Muscle layer of colon (tissue), 2 donors: ENCODE measurements at regions not wholly inside any gene's neighbourhood (a gene's known extent, or its start where the extent isn't known, plus 50 kb on each side); places are given as distances from the start of the nearest gene placed in this dataset.

Experiments used
- H3K27ac ChIP-seq: one replicate; pipeline ENCODE4 v1.7.0; 2013; ENCODE audit warnings: low read depth, mild to moderate bottlenecking, low read length, moderate library complexity
- H3K27me3 ChIP-seq, 2 donors: one replicate each; pipeline ENCODE4 v1.7.0; 2013; ENCODE audit warnings: low read length in 2 of 2, mild to moderate bottlenecking in 2 of 2; ENCODE audit not compliant: insufficient read depth in 2 of 2, control insufficient read depth in 1 of 2
- H3K36me3 ChIP-seq: one replicate; pipeline ENCODE4 v1.7.0; 2013; ENCODE audit warnings: mild to moderate bottlenecking, low read length; ENCODE audit not compliant: insufficient read depth
- H3K4me1 ChIP-seq: one replicate; pipeline ENCODE4 v1.7.0; 2013; ENCODE audit warnings: mild to moderate bottlenecking, low read length; ENCODE audit not compliant: insufficient read depth
- H3K4me3 ChIP-seq, 2 donors: one replicate each; pipeline ENCODE4 v1.7.0; 2013; ENCODE audit warnings: low read length in 2 of 2, low read depth in 1 of 2, mild to moderate bottlenecking in 1 of 2, moderate library complexity in 1 of 2
- H3K9ac ChIP-seq: one replicate; pipeline ENCODE4 v1.7.0; 2013; ENCODE audit warnings: low read length
- H3K9me3 ChIP-seq: one replicate; pipeline ENCODE4 v1.7.0; 2013; ENCODE audit warnings: mild to moderate bottlenecking, low read length
- donor health status: abdominal sarcoma.
- donor health status: Adenocarcinoma of cecum.

- Histone ChIP-seq H3K4me3 (no peak overlapping the region), H3K9ac (no peak overlapping the region), H3K4me1 (no peaks in the 10 kb centered on the region), H3K9me3 (no peaks in the 10 kb centered on the region), H3K36me3 (no peaks in the 10 kb centered on the region), H3K27ac (no peak overlapping the region), H3K27me3 (no peaks in the 10 kb centered on the region)
Observed at GRCh38 chr15:97425596-97425995, 534.9 kb upstream of the ARRDC4 start.

GRCh38 chr15:97443101-97443500 lies 517.4 kb upstream of the ARRDC4 start:
- Histone ChIP-seq H3K27me3 (no peaks in the 10 kb centered on the region), H3K4me3 (no peak overlapping the region), H3K9ac (no peak overlapping the region), H3K36me3 (no peaks in the 10 kb centered on the region), H3K27ac (no peak overlapping the region), H3K9me3 (no peaks in the 10 kb centered on the region), H3K4me1 (no peaks in the 10 kb centered on the region)

GRCh38 chr15:97446138-97446537 lies 514.4 kb upstream of the ARRDC4 start:
- Histone ChIP-seq H3K9ac (no peak overlapping the region), H3K9me3 (no peaks in the 10 kb centered on the region), H3K27ac (no peak overlapping the region), H3K4me1 (no peaks in the 10 kb centered on the region), H3K27me3 (no peaks in the 10 kb centered on the region), H3K4me3 (no peak overlapping the region), H3K36me3 (no peaks in the 10 kb centered on the region)

GRCh38 chr15:97456521-97457202 lies 503.8 kb upstream of the ARRDC4 start:
- H3K36me3 ChIP-seq: no peaks in the 10 kb centered on the region
- no peaks in the 10 kb centered on the region for H3K27me3 ChIP-seq

GRCh38 chr15:97457203-97457847 lies 503.2 kb upstream of the ARRDC4 start:
- Histone ChIP-seq H3K36me3 (no peaks in the 10 kb centered on the region), H3K27me3 (no peaks in the 10 kb centered on the region), H3K9ac (no peak overlapping the region), H3K27ac (no peak overlapping the region), H3K9me3 (no peaks in the 10 kb centered on the region), H3K4me1 (peaks cover 22% of the 10 kb centered on the region), H3K4me3 (no peak overlapping the region)

More at GRCh38 chr15:97456521-97457202, 503.8 kb upstream of the ARRDC4 start:
- H3K4me3 ChIP-seq: no peak overlapping the region
- H3K9me3 ChIP-seq: no peaks in the 10 kb centered on the region
- H3K4me1 ChIP-seq: peaks cover 15% of the 10 kb centered on the region
- H3K9ac ChIP-seq: no peak overlapping the region
- no peak overlapping the region for H3K27ac ChIP-seq

GRCh38 chr15:97459771-97460170 lies 500.7 kb upstream of the ARRDC4 start:
- Histone ChIP-seq H3K36me3 (no peaks in the 10 kb centered on the region), H3K4me3 (no peak overlapping the region), H3K27ac (no peak overlapping the region)

GRCh38 chr15:97461226-97461625 lies 499.3 kb upstream of the ARRDC4 start:
- H3K27me3 ChIP-seq: no peaks in the 10 kb centered on the region
- no peak overlapping the region for H3K27ac ChIP-seq
- H3K9me3 ChIP-seq: no peaks in the 10 kb centered on the region
- H3K4me1 ChIP-seq: peaks cover 24% of the 10 kb centered on the region
- no peaks in the 10 kb centered on the region for H3K36me3 ChIP-seq
- no peak overlapping the region for H3K9ac ChIP-seq
- no peak overlapping the region for H3K4me3 ChIP-seq

More at GRCh38 chr15:97459771-97460170, 500.7 kb upstream of the ARRDC4 start:
- no peak overlapping the region for H3K9ac ChIP-seq
- no peaks in the 10 kb centered on the region for H3K9me3 ChIP-seq
- peaks cover 24% of the 10 kb centered on the region for H3K4me1 ChIP-seq
- no peaks in the 10 kb centered on the region for H3K27me3 ChIP-seq

GRCh38 chr15:97463696-97464095 lies 496.8 kb upstream of the ARRDC4 start:
- Histone ChIP-seq H3K4me3 (no peak overlapping the region), H3K27ac (no peak overlapping the region), H3K4me1 (peaks cover 24% of the 10 kb centered on the region), H3K36me3 (no peaks in the 10 kb centered on the region), H3K9me3 (no peaks in the 10 kb centered on the region), H3K9ac (no peak overlapping the region), H3K27me3 (no peaks in the 10 kb centered on the region)

GRCh38 chr15:97470417-97470816 lies 490.1 kb upstream of the ARRDC4 start:
- Histone ChIP-seq H3K4me3 (no peak overlapping the region), H3K4me1 (no peaks in the 10 kb centered on the region), H3K9ac (no peak overlapping the region), H3K9me3 (no peaks in the 10 kb centered on the region), H3K36me3 (no peaks in the 10 kb centered on the region), H3K27ac (no peak overlapping the region), H3K27me3 (no peaks in the 10 kb centered on the region)

GRCh38 chr15:97473627-97474026 lies 486.9 kb upstream of the ARRDC4 start:
- no peaks in the 10 kb centered on the region for H3K36me3 ChIP-seq
- no peaks in the 10 kb centered on the region for H3K9me3 ChIP-seq
- H3K27ac ChIP-seq: no peak overlapping the region
- no peaks in the 10 kb centered on the region for H3K4me1 ChIP-seq
- no peaks in the 10 kb centered on the region for H3K27me3 ChIP-seq
- no peak overlapping the region for H3K4me3 ChIP-seq
- no peak overlapping the region for H3K9ac ChIP-seq

- H3K9ac ChIP-seq: no peak overlapping the region
- no peaks in the 10 kb centered on the region for H3K27me3 ChIP-seq
- H3K4me1 ChIP-seq: no peaks in the 10 kb centered on the region
- no peaks in the 10 kb centered on the region for H3K36me3 ChIP-seq
- H3K4me3 ChIP-seq: no peak overlapping the region
- no peak overlapping the region for H3K27ac ChIP-seq
- no peaks in the 10 kb centered on the region for H3K9me3 ChIP-seq
Observed at GRCh38 chr15:97479957-97480356, 480.5 kb upstream of the ARRDC4 start.

- Histone ChIP-seq H3K9me3 (no peaks in the 10 kb centered on the region), H3K36me3 (no peaks in the 10 kb centered on the region), H3K4me3 (no peak overlapping the region), H3K4me1 (no peaks in the 10 kb centered on the region), H3K27ac (no peak overlapping the region), H3K9ac (no peak overlapping the region), H3K27me3 (no peaks in the 10 kb centered on the region)
Observed at GRCh38 chr15:97482521-97482920, 478.0 kb upstream of the ARRDC4 start.
